Left ventricle myocardium inferior (tissue), 1 donor: ENCODE measurements at regions not wholly inside any gene's neighbourhood (a gene's known extent, or its start where the extent isn't known, plus 50 kb on each side); places are given as distances from the start of the nearest gene placed in this dataset.

Experiments used
- DNase-seq: peaks from one replicate; pipeline ENCODE4 v3.0.0-alpha.2; 2020
- H3K27ac ChIP-seq: fragments of 200-600 bp; replicated peaks from 2 replicates; pipeline ENCODE4 v1.8.0; 2021
- H3K27me3 ChIP-seq: fragments of 200-600 bp; 2 replicates; pipeline ENCODE4 v1.8.0; 2021; ENCODE audit warnings: low read depth
- H3K36me3 ChIP-seq: fragments of 200-600 bp; 2 replicates; pipeline ENCODE4 v1.8.0; 2021
- H3K4me1 ChIP-seq: fragments of 200-600 bp; 2 replicates; pipeline ENCODE4 v1.8.0; 2021
- H3K4me3 ChIP-seq: fragments of 200-600 bp; 2 replicates; pipeline ENCODE4 v1.8.0; 2021; ENCODE audit warnings: mild to moderate bottlenecking, moderate library complexity
- H3K9me3 ChIP-seq: fragments of 200-600 bp; replicated peaks from 2 replicates; pipeline ENCODE4 v1.8.0; 2021
- CTCF ChIP-seq: fragments of 200-600 bp; IDR thresholded peaks from 2 replicates; pipeline ENCODE4 v1.8.0; 2021; ENCODE audit warnings: antibody characterized with exemption, mild to moderate bottlenecking, borderline replicate concordance
- intact Hi-C: fragments of 100-400 bp; cut with micrococcal nuclease; formaldehyde crosslinking; loops from one replicate; pipeline ENCODE4 v1.11.0; 2022
- donor health status: DM: no; HTN: yes; CAD: no; lungs with severe emphysema.

GRCh38 chr7:155879592-155879991, 67.3 kb upstream of the SHH start:
- Histone ChIP-seq H3K4me1 (no peaks in the 10 kb centered on the region), H3K27me3 (peaks cover 15% of the 10 kb centered on the region), H3K9me3 (no peaks in the 10 kb centered on the region), H3K4me3 (no peak overlapping the region), H3K36me3 (no peaks in the 10 kb centered on the region), H3K27ac (no peak overlapping the region)
- intact Hi-C loops = no loop called here
- TF ChIP-seq CTCF = no peak
- DNase-seq = no peak

- no peak overlapping the region for H3K27ac ChIP-seq
- H3K36me3 ChIP-seq = no peaks in the 10 kb centered on the region
- H3K4me3 ChIP-seq = no peak overlapping the region
- H3K4me1 ChIP-seq = no peaks in the 10 kb centered on the region
- intact Hi-C loops = no loop called here
- no peaks in the 10 kb centered on the region for H3K9me3 ChIP-seq
- no peak for DNase-seq
- peaks cover 20% of the 10 kb centered on the region for H3K27me3 ChIP-seq
- TF ChIP-seq CTCF = no peak
These were observed 66.4 kb upstream of the SHH start for GRCh38 chr7:155878674-155879073.

DNA sequence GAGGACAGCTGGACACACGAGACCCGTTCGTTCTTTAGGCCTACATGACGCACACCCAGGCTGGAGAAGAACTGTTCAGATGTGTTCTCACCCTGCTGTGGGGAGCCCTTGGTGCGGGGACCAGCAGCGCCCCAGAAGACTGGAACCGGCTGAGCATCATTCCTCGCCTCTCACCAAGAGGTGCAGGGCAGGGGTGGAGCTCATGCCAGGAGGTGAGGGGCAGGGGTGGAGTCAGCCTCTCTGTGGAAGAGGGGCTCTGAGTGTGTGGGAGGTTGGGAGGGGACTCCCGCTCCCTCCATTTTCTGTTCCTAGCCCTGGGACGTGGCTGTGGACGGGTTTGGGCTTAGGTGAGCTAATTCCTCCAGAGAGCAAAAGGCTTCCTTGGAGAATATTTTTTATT, 66.0 kb upstream of the SHH start:
- intact Hi-C loops = no loop called here
- no peak for TF ChIP-seq CTCF
- Histone ChIP-seq H3K36me3 (no peaks in the 10 kb centered on the region), H3K9me3 (no peaks in the 10 kb centered on the region), H3K27me3 (peaks cover 20% of the 10 kb centered on the region), H3K4me3 (no peak overlapping the region), H3K27ac (no peak overlapping the region), H3K4me1 (no peaks in the 10 kb centered on the region)
- DNase-seq = no peak

DNA sequence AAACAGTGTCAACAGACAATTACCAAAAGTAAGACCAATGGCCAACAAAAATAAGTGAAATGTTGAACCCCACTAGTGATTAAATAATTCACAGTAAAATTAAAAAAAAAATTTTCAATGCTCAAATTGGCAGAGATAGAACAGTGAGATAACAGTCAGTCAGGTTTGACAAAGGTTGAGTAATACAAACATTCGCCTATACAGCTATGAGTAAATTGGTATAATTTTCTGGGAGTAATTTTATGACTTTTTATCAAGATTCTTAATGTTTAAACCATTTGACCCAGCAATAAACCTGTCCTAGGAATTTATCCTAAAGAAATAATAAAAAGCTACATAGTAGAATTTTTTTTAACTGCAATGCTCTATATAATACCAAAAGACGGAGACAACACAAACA, 64.9 kb upstream of the SHH start:
- no peak overlapping the region for H3K27ac ChIP-seq
- H3K4me1 ChIP-seq = no peaks in the 10 kb centered on the region
- intact Hi-C loops = no loop called here
- peaks cover 20% of the 10 kb centered on the region for H3K27me3 ChIP-seq
- no peaks in the 10 kb centered on the region for H3K9me3 ChIP-seq
- no peak for DNase-seq
- no peak overlapping the region for H3K4me3 ChIP-seq
- no peak for TF ChIP-seq CTCF
- no peaks in the 10 kb centered on the region for H3K36me3 ChIP-seq

DNA sequence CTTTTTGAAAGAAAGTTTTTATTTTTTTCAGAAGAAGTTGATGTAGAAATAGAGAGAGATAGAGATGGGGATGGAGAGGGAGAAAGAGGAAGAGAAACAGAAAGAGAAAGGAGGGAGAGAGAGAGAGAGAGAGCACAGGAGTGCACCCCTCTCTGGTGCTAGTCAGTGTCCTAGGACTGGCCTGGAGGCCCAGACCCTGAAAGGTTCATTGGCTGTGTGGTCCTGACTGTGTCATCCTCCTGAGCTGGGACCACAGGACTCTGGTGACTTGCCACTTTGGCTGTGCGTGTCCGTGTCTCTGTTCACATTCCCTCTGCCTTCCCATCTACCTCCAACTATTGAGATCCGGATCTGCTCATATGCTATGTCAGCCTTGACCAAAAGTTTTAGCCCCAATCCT, 62.1 kb upstream of the SHH start:
- no peak for DNase-seq
- no peak overlapping the region for H3K4me3 ChIP-seq
- no peaks in the 10 kb centered on the region for H3K36me3 ChIP-seq
- H3K27me3 ChIP-seq = peaks cover 42% of the 10 kb centered on the region
- H3K4me1 ChIP-seq = no peaks in the 10 kb centered on the region
- intact Hi-C loops = no loop called here
- no peaks in the 10 kb centered on the region for H3K9me3 ChIP-seq
- no peak overlapping the region for H3K27ac ChIP-seq
- TF ChIP-seq CTCF = no peak

- H3K4me3 ChIP-seq = no peak overlapping the region
- DNase-seq = no peak
- intact Hi-C loops = no loop called here
- no peaks in the 10 kb centered on the region for H3K4me1 ChIP-seq
- no peak for TF ChIP-seq CTCF
- H3K27me3 ChIP-seq = peaks cover 42% of the 10 kb centered on the region
- H3K36me3 ChIP-seq = no peaks in the 10 kb centered on the region
- no peak overlapping the region for H3K27ac ChIP-seq
- peaks cover 2% of the 10 kb centered on the region for H3K9me3 ChIP-seq
These were observed 61.7 kb upstream of the SHH start for GRCh38 chr7:155874010-155874409.
